GM23248 (cell line): ENCODE measurements at regions not wholly inside any gene's neighbourhood (a gene's known extent, or its start where the extent isn't known, plus 50 kb on each side); places are given as distances from the start of the nearest gene placed in this dataset.

Source experiments
- EZH2 ChIP-seq: fragments of 200-600 bp; sonication (generic); IDR thresholded peaks from 2 replicates; pipeline ENCODE4 v1.6.1; 2018; ENCODE audit warnings: antibody characterized with exemption, mild to moderate bottlenecking; ENCODE audit not compliant: insufficient read depth, poor library complexity, severe bottlenecking
- EZH2phosphoT487 ChIP-seq: fragments of 200-600 bp; sonication (generic); IDR thresholded peaks from 2 replicates; pipeline ENCODE4 v1.6.1; 2018; ENCODE audit warnings: antibody characterized with exemption, moderate library complexity, mild to moderate bottlenecking, low read depth; ENCODE audit not compliant: insufficient read depth

- no peak for TF ChIP-seq EZH2
- no peak for TF ChIP-seq EZH2phosphoT487
Observed at GRCh38 chr11:129574431-129574830, 198.8 kb downstream of the BARX2 start.
